IMR-90 (cell line): ENCODE measurements at regions not wholly inside any gene's neighbourhood (a gene's known extent, or its start where the extent isn't known, plus 50 kb on each side); places are given as distances from the start of the nearest gene placed in this dataset.

Experiments
- ATAC-seq: fragments of 200-7000 bp; cut with Tn5 transposase; 2 replicates; pipeline ENCODE4 v1.9.1; 2020; ENCODE audit warnings: low read depth, mild to moderate bottlenecking, moderate library complexity
- BruUV-seq: library from RNA; stranded (reverse); fragments of 400-500 nt; replicated peaks from 2 replicates; lab custom pipeline; 2021; lab: Mats Ljungman, UMichigan
- CTCF ChIA-PET: fragments of 300-600 bp; formaldehyde crosslinking; extraction: SDS; loops from one replicate; lab custom pipeline; 2021; ENCODE audit warnings: antibody characterized with exemption; lab: Yijun Ruan, JAX
- POLR2A ChIA-PET: fragments of 300-600 bp; sonication (Branson Sonifier 250); formaldehyde crosslinking; loops from one replicate; lab custom pipeline; 2022; ENCODE audit warnings: antibody characterized with exemption; ENCODE audit not compliant: unreplicated experiment; lab: Charles Lee
- DNase-seq: peaks from one replicate; pipeline ENCODE4 v3.0.0; 2013
- H2AFZ ChIP-seq: replicated peaks from 2 replicates; pipeline ENCODE3; 2013; ENCODE audit warnings: low read length, mild to moderate bottlenecking; ENCODE audit not compliant: poor library complexity
- H2AK5ac ChIP-seq: 2 replicates; pipeline ENCODE4 v1.6.1; 2013; ENCODE audit warnings: low read depth, low read length, inconsistent platforms
- H2AK9ac ChIP-seq: replicated peaks from 2 replicates; pipeline ENCODE3; 2013; ENCODE audit warnings: mild to moderate bottlenecking, low read depth, low read length, moderate library complexity; ENCODE audit not compliant: poor library complexity
- H2BK120ac ChIP-seq: 2 replicates; pipeline ENCODE4 v1.6.1; 2013; ENCODE audit warnings: low read depth, low read length, inconsistent platforms
- H2BK15ac ChIP-seq: 3 replicates; pipeline ENCODE4 v1.6.1; 2013; ENCODE audit warnings: low read depth, low read length, inconsistent platforms
- H2BK20ac ChIP-seq: 2 replicates; pipeline ENCODE4 v1.6.1; 2013; ENCODE audit warnings: low read depth, mild to moderate bottlenecking, inconsistent platforms, low read length, moderate library complexity
- H2BK5ac ChIP-seq: 2 replicates; pipeline ENCODE4 v1.6.1; 2013; ENCODE audit warnings: mild to moderate bottlenecking, low read depth, low read length, inconsistent platforms; ENCODE audit not compliant: poor library complexity, severe bottlenecking
- H3K14ac ChIP-seq: replicated peaks from 2 replicates; pipeline ENCODE4 v1.6.1; 2013; ENCODE audit warnings: low read depth, low read length, inconsistent platforms
- H3K18ac ChIP-seq: 2 replicates; pipeline ENCODE4 v1.6.1; 2013; ENCODE audit warnings: low read depth, low read length, control low read depth
- H3K23ac ChIP-seq: 2 replicates; pipeline ENCODE4 v1.6.1; 2013; ENCODE audit warnings: low read depth, low read length, inconsistent platforms
- H3K27ac ChIP-seq: 2 replicates; pipeline ENCODE4 v1.5.1; 2013; ENCODE audit warnings: mild to moderate bottlenecking, control low read depth, low read length; ENCODE audit not compliant: insufficient read depth
- H3K27me3 ChIP-seq: 2 replicates; pipeline ENCODE4 v1.6.1; 2013; ENCODE audit warnings: low read length; ENCODE audit not compliant: control insufficient read depth, insufficient read depth
- H3K36me3 ChIP-seq: 2 replicates; pipeline ENCODE4 v1.6.1; 2013; ENCODE audit warnings: low read length, mixed read lengths; ENCODE audit not compliant: control insufficient read depth, insufficient read depth
- H3K4ac ChIP-seq: 2 replicates; pipeline ENCODE4 v1.6.1; 2013; ENCODE audit warnings: low read depth, low read length, inconsistent platforms
- H3K4me1 ChIP-seq: 2 replicates; pipeline ENCODE4 v1.6.1; 2013; ENCODE audit warnings: low read length, mixed read lengths; ENCODE audit not compliant: control insufficient read depth, insufficient read depth
- H3K4me2 ChIP-seq: 2 replicates; pipeline ENCODE4 v1.6.1; 2013; ENCODE audit warnings: low read depth, mild to moderate bottlenecking, control low read depth, low read length, moderate library complexity
- H3K4me3 ChIP-seq: 2 replicates; pipeline ENCODE4 v1.5.1; 2013; ENCODE audit warnings: low read depth, mild to moderate bottlenecking, control low read depth, low read length, moderate library complexity; ENCODE audit not compliant: insufficient read depth
- H3K56ac ChIP-seq: 2 replicates; pipeline ENCODE4 v1.6.1; 2013; ENCODE audit warnings: low read length, inconsistent platforms; ENCODE audit not compliant: insufficient read depth; ENCODE audit errors: extremely low read depth
- H3K79me1 ChIP-seq, 2 experiments: 2 replicates each; pipeline ENCODE4 v1.6.1; 2013; ENCODE audit warnings: low read length in 2 of 2, inconsistent platforms in 1 of 2, low read depth in 1 of 2
- H3K9ac ChIP-seq: 2 replicates; pipeline ENCODE4 v1.6.1; 2013; ENCODE audit warnings: low read depth, low read length, control low read depth
- H3K9me1 ChIP-seq: 2 replicates; pipeline ENCODE4 v1.6.1; 2013; ENCODE audit warnings: low read length, inconsistent platforms; ENCODE audit not compliant: insufficient read depth
- H3K9me3 ChIP-seq: 2 replicates; pipeline ENCODE4 v1.6.1; 2013; ENCODE audit warnings: low read length; ENCODE audit not compliant: control insufficient read depth, insufficient read depth
- H4K20me1 ChIP-seq: 2 replicates; pipeline ENCODE4 v1.6.1; 2013; ENCODE audit warnings: low read length, inconsistent platforms; ENCODE audit not compliant: insufficient read depth
- H4K5ac ChIP-seq: 2 replicates; pipeline ENCODE4 v1.6.1; 2013; ENCODE audit warnings: mild to moderate bottlenecking, low read depth, low read length, control low read depth
- H4K8ac ChIP-seq, 2 experiments: 2 replicates each; pipeline ENCODE4 v1.6.1; 2013; ENCODE audit warnings: low read depth in 2 of 2, low read length in 2 of 2, control low read depth in 1 of 2, inconsistent platforms in 1 of 2
- H4K91ac ChIP-seq: 2 replicates; pipeline ENCODE4 v1.6.1; 2013; ENCODE audit warnings: low read depth, low read length, inconsistent platforms; ENCODE audit not compliant: insufficient read depth
- BHLHE40 ChIP-seq: fragments of 150-350 bp; IDR thresholded peaks from 2 replicates; pipeline ENCODE4 v1.6.1; 2016; ENCODE audit warnings: mild to moderate bottlenecking, low read depth, low read length
- CEBPB ChIP-seq: IDR thresholded peaks from 2 replicates; pipeline ENCODE4 v1.6.1; 2012; ENCODE audit warnings: low read depth, low read length, improper control_type of control experiment
- CHD1 ChIP-seq: IDR thresholded peaks from 2 replicates; pipeline ENCODE4 v1.6.1; 2012; ENCODE audit warnings: low read depth, low read length, improper control_type of control experiment
- FOS ChIP-seq: fragments of 150-350 bp; IDR thresholded peaks from 2 replicates; pipeline ENCODE4 v1.6.1; 2016; ENCODE audit warnings: low read depth, low read length
- MAFK ChIP-seq: IDR thresholded peaks from 2 replicates; pipeline ENCODE4 v1.6.1; 2012; ENCODE audit warnings: low read depth, low read length, improper control_type of control experiment
- MAZ ChIP-seq: IDR thresholded peaks from 2 replicates; pipeline ENCODE4 v1.6.1; 2012; ENCODE audit warnings: low read depth, mild to moderate bottlenecking, low read length, improper control_type of control experiment, moderate library complexity, borderline replicate concordance
- MXI1 ChIP-seq: IDR thresholded peaks from 2 replicates; pipeline ENCODE4 v1.6.1; 2012; ENCODE audit warnings: low read depth, mild to moderate bottlenecking, low read length, moderate library complexity, borderline replicate concordance
- NFE2L2 ChIP-seq: fragments of 150-350 bp; IDR thresholded peaks from 2 replicates; pipeline ENCODE4 v1.6.1; 2016; ENCODE audit warnings: low read depth, mild to moderate bottlenecking, low read length
- POLR2A ChIP-seq: IDR thresholded peaks from 2 replicates; pipeline ENCODE4 v1.6.1; 2012; ENCODE audit warnings: mild to moderate bottlenecking, low read depth, low read length
- RAD21 ChIP-seq: IDR thresholded peaks from 2 replicates; pipeline ENCODE4 v1.6.1; 2012; ENCODE audit warnings: low read length, improper control_type of control experiment
- RCOR1 ChIP-seq: IDR thresholded peaks from 2 replicates; pipeline ENCODE4 v1.6.1; 2012; ENCODE audit warnings: mild to moderate bottlenecking, low read length, improper control_type of control experiment; ENCODE audit not compliant: insufficient replicate concordance
- RFX5 ChIP-seq: IDR thresholded peaks from 2 replicates; pipeline ENCODE4 v1.8.0; 2012; ENCODE audit warnings: low read depth, mild to moderate bottlenecking, low read length, moderate library complexity
- SMC3 ChIP-seq: fragments of 150-350 bp; IDR thresholded peaks from 2 replicates; pipeline ENCODE4 v1.6.1; 2016; ENCODE audit warnings: low read depth, mild to moderate bottlenecking, antibody characterized with exemption, low read length, moderate library complexity
- USF2 ChIP-seq: fragments of 150-350 bp; IDR thresholded peaks from 2 replicates; pipeline ENCODE4 v1.6.1; 2017; ENCODE audit warnings: mild to moderate bottlenecking, antibody characterized with exemption, low read length, low read depth
- WGBS, 2 experiments: methylation state at CpG; one replicate each; pipeline versions ENCODE4 v1.1.5 to v1.1.7; 2013; ENCODE audit warnings: missing lambda C conversion rate in 2 of 2; ENCODE audit not compliant: insufficient read length in 1 of 2; ENCODE audit errors: extremely low coverage in 2 of 2; 5-methylcytosine and 5-hydroxymethylcytosine counted together
- dilution Hi-C: fragments of 300-500 bp; cut with HindIII; formaldehyde crosslinking; loops from one replicate; pipeline ENCODE4 v1.14.3; 2018; ENCODE audit warnings: low sequenced_read_pairs; ENCODE audit not compliant: unreplicated experiment
- in situ Hi-C: fragments of 300-500 bp; cut with MboI; formaldehyde crosslinking; loops from 3 replicates; pipeline ENCODE4 v1.14.3; 2019; ENCODE audit warnings: low sequenced_read_pairs, inconsistent platforms, mixed read lengths
- intact Hi-C: fragments of 100-400 bp; cut with micrococcal nuclease; formaldehyde crosslinking; loops from 2 replicates; pipeline ENCODE4 v1.10.0; 2022
- TF ChIP-seq, protein P1 (sequence below): fragments of 150-350 bp; IDR thresholded peaks from 2 replicates; pipeline ENCODE4 v1.6.1; 2016; ENCODE audit warnings: low read depth, mild to moderate bottlenecking, low read length, moderate library complexity, borderline replicate concordance

- POLR2A ChIA-PET, result no interaction called here
- Histone ChIP-seq H2BK120ac (0 out of 2 replicates have a peak overlapping the region, but pooled peaks have one; percentile 14), H4K8ac (no peak overlapping the region), H3K23ac (0 out of 2 replicates have a peak overlapping the region, but pooled peaks have one; percentile 0), H3K9ac (no peak overlapping the region), H2AK5ac (no peak overlapping the region; the same call in 1 of the 2 replicates), H3K27ac (no peak overlapping the region), H4K20me1 (no peaks in the 10 kb centered on the region), H3K36me3 (no peaks in the 10 kb centered on the region), H3K4me3 (no peak overlapping the region), H3K14ac (no peak overlapping the region), H2BK5ac (no peak overlapping the region), H3K79me1 (no peaks in the 10 kb centered on the region), H3K4me1 (no peaks in the 10 kb centered on the region; the same call in 1 of the 2 replicates), H2BK15ac (no peak overlapping the region), H2AK9ac (no peak overlapping the region), H3K56ac (no peak overlapping the region), H3K9me1 (0 out of 2 replicates have a peak, but pooled peaks cover 5% of the 10 kb centered on the region), H2AFZ (no peak overlapping the region), H3K18ac (no peak overlapping the region), H3K4me2 (no peak overlapping the region), H3K9me3 (no peaks in the 10 kb centered on the region), H4K91ac (no peak overlapping the region), H3K4ac (no peak overlapping the region; the same call in 1 of the 2 replicates), H3K27me3 (no peaks in the 10 kb centered on the region), H4K5ac (no peak overlapping the region), H2BK20ac (no peak overlapping the region; the same call in 1 of the 2 replicates)
- TF ChIP-seq BHLHE40 (no peak), RAD21 (no peak), FOS (no peak), MAZ (no peak), MXI1 (no peak), NFE2L2 (no peak), RCOR1 (no peak), CEBPB (no peak), POLR2A (no peak), CHD1 (no peak), SMC3 (no peak), RFX5 (no peak), USF2 (no peak), MAFK (no peak)
- TF ChIP-seq, protein P1, sequence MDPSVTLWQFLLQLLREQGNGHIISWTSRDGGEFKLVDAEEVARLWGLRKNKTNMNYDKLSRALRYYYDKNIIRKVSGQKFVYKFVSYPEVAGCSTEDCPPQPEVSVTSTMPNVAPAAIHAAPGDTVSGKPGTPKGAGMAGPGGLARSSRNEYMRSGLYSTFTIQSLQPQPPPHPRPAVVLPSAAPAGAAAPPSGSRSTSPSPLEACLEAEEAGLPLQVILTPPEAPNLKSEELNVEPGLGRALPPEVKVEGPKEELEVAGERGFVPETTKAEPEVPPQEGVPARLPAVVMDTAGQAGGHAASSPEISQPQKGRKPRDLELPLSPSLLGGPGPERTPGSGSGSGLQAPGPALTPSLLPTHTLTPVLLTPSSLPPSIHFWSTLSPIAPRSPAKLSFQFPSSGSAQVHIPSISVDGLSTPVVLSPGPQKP, result no peak
- intact Hi-C loops, result no loop called here
- whole genome bisulfite sequencing, 2 experiments, result 60% methylated on average over 1 of the region's 2 CpGs; no CpG with 5 or more reads in 1 of the 2 experiments
- ATAC-seq, result no peak
- dilution Hi-C loops, result no loop called here
- CTCF ChIA-PET, result no interaction called here
- no TSS peak for BruUV-seq
- in situ Hi-C loops, result loop anchor here (25.0 kb wide), 1 partner anchor 952 kb away; a partner anchor contains a TSS
- no peak for DNase-seq
Measured at GRCh38 chr6:26185004-26185403, 97.8 kb downstream of the HFE start.
